ENCODE measurements at regions not wholly inside any gene's neighbourhood (a gene's known extent, or its start where the extent isn't known, plus 50 kb on each side); places are given as distances from the start of the nearest gene placed in this dataset.
A peak's percentile ranks its signal among the peaks of the same experiment; 100 is the strongest.
"Not testable (repeated sequence)": the region's sequence is repeated elsewhere in the genome, so short reads cannot be mapped to it uniquely, and the experiment has no call there.

DNA sequence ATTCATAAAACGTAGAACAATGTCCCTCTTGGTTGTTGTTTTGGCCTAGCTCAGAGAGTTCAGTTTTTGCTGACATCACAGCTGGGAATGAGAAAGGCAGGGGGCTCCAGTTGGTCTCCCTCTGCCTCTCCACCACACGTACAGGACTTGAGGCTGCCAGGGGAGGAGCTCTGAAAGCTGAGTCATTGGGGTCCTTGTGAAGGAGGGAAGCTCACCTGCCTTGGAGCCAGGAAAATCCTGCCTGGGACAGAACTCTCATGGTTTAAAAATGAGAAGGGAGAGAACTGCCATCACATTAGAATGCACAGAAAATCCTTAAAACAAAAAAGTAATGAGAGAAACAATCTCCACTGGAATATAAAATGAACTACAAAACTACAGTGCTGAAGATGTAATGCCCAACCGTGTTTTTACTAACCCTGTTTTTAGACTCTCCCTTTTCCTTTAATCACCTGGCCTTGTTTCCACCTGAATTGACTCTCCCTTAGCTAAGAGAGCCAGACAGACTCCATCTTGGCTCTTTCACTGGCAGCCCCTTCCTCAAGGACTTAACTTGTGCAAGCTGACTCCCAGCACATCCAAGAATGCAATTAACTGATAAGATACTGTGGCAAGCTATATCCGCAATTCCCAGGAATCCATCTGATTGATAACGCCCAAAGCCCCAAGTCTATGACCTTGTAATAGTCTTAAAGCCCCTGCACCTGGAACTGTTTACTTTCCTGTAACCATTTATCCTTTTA lies 58.6 kb upstream of the TARP start:
- not testable (repeated sequence) for DNase-seq

DNA sequence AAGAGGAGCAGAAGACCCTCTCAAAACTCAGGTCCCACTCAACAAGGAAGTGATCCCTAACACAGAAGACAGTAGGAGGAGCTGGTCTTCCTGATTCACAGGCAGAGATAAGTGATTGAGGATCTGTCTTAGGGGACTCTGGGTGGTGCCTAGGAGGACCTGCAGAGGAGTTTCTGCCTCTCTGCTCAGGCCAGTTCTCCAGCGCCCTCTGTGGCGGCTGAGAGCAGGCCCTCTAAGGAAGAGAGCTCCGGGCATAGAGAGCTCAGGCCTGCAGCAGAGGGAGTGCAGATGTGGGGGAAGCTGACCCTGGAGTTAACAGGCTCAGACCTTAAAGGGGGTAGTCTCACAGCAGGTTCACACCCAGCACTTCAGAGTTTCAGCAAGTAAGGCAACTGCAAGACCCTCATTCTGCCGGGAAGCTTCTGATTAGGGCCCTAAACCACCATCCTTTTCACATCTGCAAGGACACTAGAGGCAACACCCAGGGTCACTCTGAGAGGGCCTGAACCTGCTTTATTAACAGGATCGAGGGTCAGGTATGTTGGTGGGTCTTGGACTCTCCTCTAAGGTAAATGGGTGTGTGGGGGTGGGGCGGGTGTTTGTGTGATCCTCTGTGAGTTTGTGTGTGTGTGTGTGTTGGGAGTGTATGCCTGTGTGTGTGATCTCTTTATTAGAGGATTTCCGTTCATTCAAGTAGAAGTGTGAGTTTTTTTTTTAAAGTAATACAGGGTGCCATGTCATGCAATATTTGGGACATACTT lies 57.6 kb upstream of the TARP start:
- DNase-seq: peak; percentile 50 to 53

DNA sequence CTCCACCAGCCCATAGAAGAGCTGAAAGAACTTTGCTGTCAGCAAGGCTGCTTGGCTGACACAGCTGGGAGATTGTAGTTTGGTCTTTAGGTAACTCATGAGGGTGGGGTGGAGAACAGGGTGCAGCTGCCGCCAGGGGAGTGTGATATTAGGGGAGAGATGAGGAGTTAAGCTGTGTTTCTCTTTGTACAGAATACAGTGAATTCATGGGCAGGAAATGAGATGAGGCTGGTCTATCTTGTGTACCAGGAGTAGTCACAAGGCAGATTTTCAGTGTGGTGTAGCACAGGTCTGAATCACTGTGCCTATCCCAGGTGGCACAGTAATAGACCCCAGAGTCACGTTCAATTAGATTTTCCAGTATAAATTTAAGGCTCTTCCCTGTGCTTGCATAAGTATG lies 56.6 kb upstream of the TARP start:
- no peak for DNase-seq

DNA sequence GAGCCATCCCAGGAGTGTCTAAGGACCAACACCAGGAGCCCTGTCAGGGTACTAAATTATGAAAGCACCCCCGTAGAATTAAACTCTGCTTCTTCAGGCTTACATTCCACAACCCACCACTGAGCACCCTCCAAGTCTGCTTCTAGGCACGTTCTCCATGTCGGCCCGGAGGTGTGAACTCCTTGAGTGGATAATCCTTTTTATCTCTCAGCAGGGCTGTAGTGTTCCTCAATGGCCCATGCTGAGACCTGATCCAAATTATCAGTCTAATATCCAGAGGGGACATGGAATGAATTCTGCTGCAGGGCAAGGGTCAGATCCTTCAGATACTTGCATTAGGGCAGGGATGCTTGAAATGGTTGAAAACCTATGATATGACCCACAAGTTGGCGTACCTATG lies 55.9 kb upstream of the TARP start:
- no peak for DNase-seq

DNA sequence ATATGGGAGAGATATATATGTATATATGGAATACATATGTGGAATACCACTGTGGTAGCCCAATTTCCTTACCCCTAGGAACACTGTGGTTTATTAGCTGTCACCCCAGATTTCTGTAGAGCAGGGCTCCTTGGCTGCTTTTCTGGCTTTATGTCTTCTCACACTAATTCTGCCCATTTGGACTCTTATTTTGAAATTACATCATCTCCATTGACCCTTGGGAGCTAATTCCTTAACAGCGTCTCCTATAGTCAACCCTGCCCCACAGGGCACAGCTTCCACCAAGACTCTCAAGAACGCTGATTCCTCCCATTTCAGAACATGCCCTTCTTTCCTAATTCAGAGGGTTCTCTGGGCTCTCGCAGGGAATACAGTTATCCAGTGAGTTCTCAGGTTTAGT lies 55.4 kb upstream of the TARP start:
- DNase-seq: no peak

DNA sequence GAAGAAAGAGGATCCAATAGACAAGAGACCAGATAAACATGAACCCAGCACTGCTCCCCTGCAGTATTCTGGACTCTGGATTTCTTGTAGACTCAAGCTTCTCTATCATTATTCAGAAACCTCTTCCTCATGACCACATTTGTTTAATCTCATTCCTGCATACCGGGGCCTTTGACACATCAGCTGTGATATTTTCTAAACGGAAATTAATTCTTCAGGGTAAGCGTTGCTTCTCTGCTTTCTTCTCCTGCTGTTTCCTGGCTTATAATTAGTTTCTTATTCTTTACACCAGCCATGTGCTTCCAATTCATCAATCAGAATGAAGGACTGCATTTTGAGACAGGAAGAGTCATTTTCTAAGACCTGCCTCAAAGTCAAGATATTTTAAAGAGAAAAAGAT lies 54.2 kb upstream of the TARP start:
- DNase-seq: no peak

All from CD4-positive, alpha-beta T cell treated with Interleukin-4 for 1 hour (primary cell).